ENCODE measurements at regions not wholly inside any gene's neighbourhood (a gene's known extent, or its start where the extent isn't known, plus 50 kb on each side); places are given as distances from the start of the nearest gene placed in this dataset.

GRCh38 chr5:5822729-5823257 lies 400.3 kb downstream of the ICE1 start:
- DNase-seq (ENCODE audit: low read depth) = no peak
- H3K4me3 ChIP-seq (ENCODE audit: control insufficient read depth, low read depth, low read length) = no peak overlapping the region
- TF ChIP-seq CTCF (IDR thresholded peaks at IDR 0.05; ENCODE audit: control insufficient read depth, insufficient read depth, low read depth, low read length, missing control alignments) = no peak

GRCh38 chr5:5816960-5817359 lies 394.5 kb downstream of the ICE1 start:
- H3K4me3 ChIP-seq (ENCODE audit: control insufficient read depth, low read depth, low read length) = no peak overlapping the region
- TF ChIP-seq CTCF (IDR thresholded peaks at IDR 0.05; ENCODE audit: control insufficient read depth, insufficient read depth, low read depth, low read length, missing control alignments) = no peak
- DNase-seq (ENCODE audit: low read depth) = no peak

GRCh38 chr5:5813441-5813840 lies 391.0 kb downstream of the ICE1 start:
- no peak for TF ChIP-seq CTCF (IDR thresholded peaks at IDR 0.05; ENCODE audit: control insufficient read depth, insufficient read depth, low read depth, low read length, missing control alignments)
- H3K4me3 ChIP-seq (ENCODE audit: control insufficient read depth, low read depth, low read length) = no peak overlapping the region
- no peak for DNase-seq (ENCODE audit: low read depth)

GRCh38 chr5:5810461-5810860 lies 388.0 kb downstream of the ICE1 start:
- no peak for TF ChIP-seq CTCF (IDR thresholded peaks at IDR 0.05; ENCODE audit: control insufficient read depth, insufficient read depth, low read depth, low read length, missing control alignments)
- DNase-seq (ENCODE audit: low read depth) = no peak

GRCh38 chr5:5805916-5806315 lies 383.4 kb downstream of the ICE1 start:
- H3K4me3 ChIP-seq (ENCODE audit: control insufficient read depth, low read depth, low read length) = no peak overlapping the region
- TF ChIP-seq CTCF (IDR thresholded peaks at IDR 0.05; ENCODE audit: control insufficient read depth, insufficient read depth, low read depth, low read length, missing control alignments) = no peak
- DNase-seq (ENCODE audit: low read depth) = no peak

More at GRCh38 chr5:5810461-5810860, 388.0 kb downstream of the ICE1 start:
- no peak overlapping the region for H3K4me3 ChIP-seq (ENCODE audit: control insufficient read depth, low read depth, low read length)

- TF ChIP-seq CTCF (IDR thresholded peaks at IDR 0.05; ENCODE audit: control insufficient read depth, insufficient read depth, low read depth, low read length, missing control alignments) = no peak
- DNase-seq (ENCODE audit: low read depth) = no peak
- no peak overlapping the region for H3K4me3 ChIP-seq (ENCODE audit: control insufficient read depth, low read depth, low read length)
These were observed 382.2 kb downstream of the ICE1 start for GRCh38 chr5:5804478-5805233.

Measured in AG09309 (cell line).